CD4-positive, alpha-beta memory T cell (primary cell): ENCODE measurements at regions not wholly inside any gene's neighbourhood (a gene's known extent, or its start where the extent isn't known, plus 50 kb on each side); places are given as distances from the start of the nearest gene placed in this dataset.

Source experiments
- CTCF ChIA-PET: fragments of 350-600 bp; sonication (Branson Sonifier 250); formaldehyde crosslinking; loops from one replicate; lab custom pipeline; 2021; ENCODE audit warnings: inconsistent platforms; ENCODE audit not compliant: partially characterized antibody; lab: Charles Lee
- POLR2A ChIA-PET: fragments of 350-600 bp; sonication (Branson Sonifier 250); formaldehyde crosslinking; loops from one replicate; lab custom pipeline; 2021; ENCODE audit not compliant: partially characterized antibody; lab: Charles Lee
- DNase-seq, 5 donors: peaks; one replicate each; pipeline versions ENCODE4 v3.0.0 to v3.0.0-alpha.2; 2020 to 2022; ENCODE audit warnings: mixed read lengths in 1 of 5
- H3K27ac ChIP-seq: one replicate; pipeline ENCODE4 v1.7.0; 2013; ENCODE audit warnings: low read depth, low read length
- H3K27me3 ChIP-seq: 2 replicates; pipeline ENCODE4 v1.7.0; 2013; ENCODE audit warnings: mild to moderate bottlenecking, low read length, moderate library complexity; ENCODE audit not compliant: insufficient read depth
- H3K36me3 ChIP-seq: 2 replicates; pipeline ENCODE4 v1.7.0; 2013; ENCODE audit warnings: mild to moderate bottlenecking, low read length, moderate library complexity; ENCODE audit not compliant: insufficient read depth
- H3K4me1 ChIP-seq: 2 replicates; pipeline ENCODE4 v1.7.0; 2013; ENCODE audit warnings: mild to moderate bottlenecking, low read length, moderate library complexity; ENCODE audit not compliant: insufficient read depth
- H3K4me3 ChIP-seq, 2 donors: one replicate each; pipeline ENCODE4 v1.7.0; 2013; ENCODE audit warnings: low read length in 2 of 2, mild to moderate bottlenecking in 1 of 2
- H3K9me3 ChIP-seq, 2 donors: one replicate each; pipeline ENCODE4 v1.7.0; 2013; ENCODE audit warnings: low read length in 2 of 2, control low read depth in 1 of 2; ENCODE audit not compliant: control insufficient read depth in 1 of 2
- H3K27ac Mint-ChIP-seq, 7 donors: one replicate each; pipeline ENCODE4 v1.8.0; 2020 to 2021; ENCODE audit warnings: mixed read lengths in 7 of 7, mild to moderate bottlenecking in 6 of 7, inconsistent platforms in 3 of 7, moderate library complexity in 3 of 7
- H3K27me3 Mint-ChIP-seq, 2 donors: one replicate each; pipeline ENCODE4 v1.8.0; 2020 to 2021; ENCODE audit warnings: mixed read lengths in 2 of 2
- H3K36me3 Mint-ChIP-seq, 2 donors: one replicate each; pipeline ENCODE4 v1.8.0; 2020 to 2021; ENCODE audit warnings: mixed read lengths in 2 of 2, inconsistent platforms in 1 of 2, mild to moderate bottlenecking in 1 of 2
- H3K4me1 Mint-ChIP-seq, 4 donors: one replicate each; pipeline ENCODE4 v1.8.0; 2020 to 2021; ENCODE audit warnings: mixed read lengths in 4 of 4, mild to moderate bottlenecking in 1 of 4
- H3K4me3 Mint-ChIP-seq, 8 donors: one replicate each; pipeline ENCODE4 v1.8.0; 2020 to 2021; ENCODE audit warnings: mixed read lengths in 8 of 8, mild to moderate bottlenecking in 7 of 8, moderate library complexity in 6 of 8, inconsistent platforms in 3 of 8
- H3K9me3 Mint-ChIP-seq, 8 donors: one replicate each; pipeline ENCODE4 v1.8.0; 2020 to 2021; ENCODE audit warnings: mixed read lengths in 8 of 8, mild to moderate bottlenecking in 5 of 8, inconsistent platforms in 3 of 8, moderate library complexity in 1 of 8
- intact Hi-C: fragments of 100-400 bp; cut with micrococcal nuclease; formaldehyde crosslinking; loops from one replicate; pipeline ENCODE4 v1.15.1; 2023

GRCh38 chr6:43916924-43917877 is 147.2 kb downstream of the VEGFA start:
- no peak overlapping the region for H3K27ac ChIP-seq
- Mint-ChIP-seq H3K4me3 (no peak overlapping the region), H3K27me3 (peaks cover 3 to 4% of the 10 kb centered on the region in 2 donors), H3K4me1 (peaks cover 0 to under 1% (median 0%) of the 10 kb centered on the region in 4 donors), H3K36me3 (no peaks in the 10 kb centered on the region), H3K9me3 (no peaks in the 10 kb centered on the region), H3K27ac (no peak overlapping the region)
- H3K4me1 ChIP-seq: peaks cover 2% of the 10 kb centered on the region
- CTCF ChIA-PET: no interaction called here
- H3K9me3 ChIP-seq: no peaks in the 10 kb centered on the region
- no peaks in the 10 kb centered on the region for H3K27me3 ChIP-seq
- POLR2A ChIA-PET: no interaction called here
- intact Hi-C loops: no loop called here
- H3K36me3 ChIP-seq: no peaks in the 10 kb centered on the region
- no peak overlapping the region for H3K4me3 ChIP-seq
- no peak for DNase-seq

GRCh38 chr6:43915986-43916923 is 146.2 kb downstream of the VEGFA start:
- Histone ChIP-seq H3K4me1 (no peaks in the 10 kb centered on the region), H3K27ac (no peak overlapping the region), H3K9me3 (no peaks in the 10 kb centered on the region), H3K4me3 (no peak overlapping the region), H3K27me3 (no peaks in the 10 kb centered on the region), H3K36me3 (no peaks in the 10 kb centered on the region)
- Mint-ChIP-seq H3K4me3 (no peak overlapping the region), H3K9me3 (no peaks in the 10 kb centered on the region), H3K27me3 (peaks cover 3 to 4% of the 10 kb centered on the region in 2 donors), H3K27ac (no peak overlapping the region), H3K36me3 (no peaks in the 10 kb centered on the region), H3K4me1 (no peaks in the 10 kb centered on the region)
- intact Hi-C loops: no loop called here
- POLR2A ChIA-PET: no interaction called here
- DNase-seq: no peak
- CTCF ChIA-PET: interaction anchor here (1.2 kb wide), 1 partner anchor 11 kb away, joined by 3 read pairs; no protein-coding TSS in a partner anchor

GRCh38 chr6:43915208-43915869 is 145.3 kb downstream of the VEGFA start:
- Mint-ChIP-seq H3K27ac (peak overlapping the region in 1 of 7 donors; percentile 42), H3K4me3 (no peak overlapping the region), H3K9me3 (no peaks in the 10 kb centered on the region), H3K4me1 (no peaks in the 10 kb centered on the region), H3K27me3 (peaks cover 3 to 4% of the 10 kb centered on the region in 2 donors), H3K36me3 (no peaks in the 10 kb centered on the region)
- intact Hi-C loops: no loop called here
- Histone ChIP-seq H3K4me3 (no peak overlapping the region), H3K27ac (no peak overlapping the region), H3K36me3 (no peaks in the 10 kb centered on the region), H3K9me3 (no peaks in the 10 kb centered on the region), H3K27me3 (no peaks in the 10 kb centered on the region), H3K4me1 (no peaks in the 10 kb centered on the region)
- CTCF ChIA-PET: interaction anchor here (1.2 kb wide), 1 partner anchor 12 kb away, joined by 3 read pairs; no protein-coding TSS in a partner anchor
- no peak for DNase-seq
- POLR2A ChIA-PET: no interaction called here

GRCh38 chr6:43914272-43915147 is 144.5 kb downstream of the VEGFA start:
- H3K27ac ChIP-seq: no peak overlapping the region
- H3K4me1 Mint-ChIP-seq: no peaks in the 10 kb centered on the region
- H3K9me3 ChIP-seq: no peaks in the 10 kb centered on the region
- H3K36me3 Mint-ChIP-seq: no peaks in the 10 kb centered on the region
- H3K4me1 ChIP-seq: no peaks in the 10 kb centered on the region
- no peaks in the 10 kb centered on the region for H3K9me3 Mint-ChIP-seq
- no peaks in the 10 kb centered on the region for H3K36me3 ChIP-seq
- no peak overlapping the region for H3K4me3 Mint-ChIP-seq
- intact Hi-C loops: no loop called here
- POLR2A ChIA-PET: no interaction called here
- DNase-seq: no peak
- no peak overlapping the region for H3K27ac Mint-ChIP-seq
- peaks cover 3 to 4% of the 10 kb centered on the region in 2 donors for H3K27me3 Mint-ChIP-seq
- no peaks in the 10 kb centered on the region for H3K27me3 ChIP-seq
- no peak overlapping the region for H3K4me3 ChIP-seq
- CTCF ChIA-PET: no interaction called here

- POLR2A ChIA-PET: no interaction called here
- peaks cover 3 to 4% of the 10 kb centered on the region in 2 donors for H3K27me3 Mint-ChIP-seq
- Histone ChIP-seq H3K27ac (no peak overlapping the region), H3K4me3 (no peak overlapping the region), H3K4me1 (no peaks in the 10 kb centered on the region), H3K27me3 (no peaks in the 10 kb centered on the region), H3K36me3 (no peaks in the 10 kb centered on the region), H3K9me3 (no peaks in the 10 kb centered on the region)
- no peaks in the 10 kb centered on the region for H3K9me3 Mint-ChIP-seq
- H3K27ac Mint-ChIP-seq: no peak overlapping the region
- CTCF ChIA-PET: no interaction called here
- no peaks in the 10 kb centered on the region for H3K4me1 Mint-ChIP-seq
- no peaks in the 10 kb centered on the region for H3K36me3 Mint-ChIP-seq
- DNase-seq: no peak
- no peak overlapping the region for H3K4me3 Mint-ChIP-seq
- intact Hi-C loops: no loop called here
Measured at GRCh38 chr6:43913375-43914271, 143.6 kb downstream of the VEGFA start.
